ENCODE measurements at regions not wholly inside any gene's neighbourhood (a gene's known extent, or its start where the extent isn't known, plus 50 kb on each side); places are given as distances from the start of the nearest gene placed in this dataset.

DNA sequence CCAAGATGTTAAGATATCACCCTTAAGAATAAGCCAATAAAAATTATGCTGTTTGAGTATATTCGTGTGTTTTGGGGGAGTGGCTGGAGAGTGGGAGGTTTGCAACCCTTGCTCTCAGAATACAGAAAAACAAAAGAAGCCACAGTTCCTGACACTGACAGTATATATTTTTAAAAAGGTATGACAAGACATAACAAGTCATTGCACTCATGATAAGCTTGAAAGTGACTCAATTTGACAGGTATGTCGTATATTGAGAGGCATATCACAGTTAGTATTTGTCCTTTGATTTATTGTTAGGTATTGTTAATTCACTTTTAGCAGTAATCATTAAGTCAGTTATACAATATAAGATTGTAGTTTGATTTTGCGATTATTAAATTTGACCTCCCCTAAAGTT is 73.1 kb upstream of the TSC22D2 start:
- TF ChIP-seq, protein P1, sequence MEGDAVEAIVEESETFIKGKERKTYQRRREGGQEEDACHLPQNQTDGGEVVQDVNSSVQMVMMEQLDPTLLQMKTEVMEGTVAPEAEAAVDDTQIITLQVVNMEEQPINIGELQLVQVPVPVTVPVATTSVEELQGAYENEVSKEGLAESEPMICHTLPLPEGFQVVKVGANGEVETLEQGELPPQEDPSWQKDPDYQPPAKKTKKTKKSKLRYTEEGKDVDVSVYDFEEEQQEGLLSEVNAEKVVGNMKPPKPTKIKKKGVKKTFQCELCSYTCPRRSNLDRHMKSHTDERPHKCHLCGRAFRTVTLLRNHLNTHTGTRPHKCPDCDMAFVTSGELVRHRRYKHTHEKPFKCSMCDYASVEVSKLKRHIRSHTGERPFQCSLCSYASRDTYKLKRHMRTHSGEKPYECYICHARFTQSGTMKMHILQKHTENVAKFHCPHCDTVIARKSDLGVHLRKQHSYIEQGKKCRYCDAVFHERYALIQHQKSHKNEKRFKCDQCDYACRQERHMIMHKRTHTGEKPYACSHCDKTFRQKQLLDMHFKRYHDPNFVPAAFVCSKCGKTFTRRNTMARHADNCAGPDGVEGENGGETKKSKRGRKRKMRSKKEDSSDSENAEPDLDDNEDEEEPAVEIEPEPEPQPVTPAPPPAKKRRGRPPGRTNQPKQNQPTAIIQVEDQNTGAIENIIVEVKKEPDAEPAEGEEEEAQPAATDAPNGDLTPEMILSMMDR (conservative IDR thresholded peaks at IDR 0.05 in 1 of 2, IDR thresholded peaks at IDR 0.05 in 1 of 2; ENCODE audit: low read depth in 1 of 2, low read length in 2 of 2): no peak
- TF ChIP-seq EZH2 (IDR thresholded peaks at IDR 0.05; ENCODE audit: low read length, missing control alignments): no peak

All from fibroblast of lung (primary cell).